Activated naive CD4-positive, alpha-beta T cell treated with anti-CD3 and anti-CD28 coated beads, Interleukin-2, amount 10 ng/mL, durations not matched to agents 7 days and 5 days (primary cell): ENCODE measurements at regions not wholly inside any gene's neighbourhood (a gene's known extent, or its start where the extent isn't known, plus 50 kb on each side); places are given as distances from the start of the nearest gene placed in this dataset.
"Not testable (repeated sequence)": the region's sequence is repeated elsewhere in the genome, so short reads cannot be mapped to it uniquely, and the experiment has no call there.

Experiments used
- CTCF ChIA-PET: fragments of 350-600 bp; sonication (Branson Sonifier 250); formaldehyde crosslinking; loops from one replicate; lab custom pipeline; 2021; ENCODE audit warnings: antibody characterized with exemption; lab: Charles Lee
- DNase-seq: peaks from one replicate; pipeline ENCODE4 v3.0.0-alpha.2; 2020
- H3K27ac Mint-ChIP-seq: one replicate; pipeline ENCODE4 v1.8.0; 2021; ENCODE audit warnings: mild to moderate bottlenecking, moderate library complexity, mixed read lengths
- H3K27me3 Mint-ChIP-seq: one replicate; pipeline ENCODE4 v1.8.0; 2021; ENCODE audit warnings: mild to moderate bottlenecking, mixed read lengths
- H3K36me3 Mint-ChIP-seq: one replicate; pipeline ENCODE4 v1.8.0; 2021; ENCODE audit warnings: mixed read lengths
- H3K4me1 Mint-ChIP-seq: one replicate; pipeline ENCODE4 v1.8.0; 2021; ENCODE audit warnings: mixed read lengths
- H3K4me3 Mint-ChIP-seq: one replicate; pipeline ENCODE4 v1.8.0; 2021; ENCODE audit warnings: mild to moderate bottlenecking, moderate library complexity, mixed read lengths
- H3K9me3 Mint-ChIP-seq: one replicate; pipeline ENCODE4 v1.8.0; 2021; ENCODE audit warnings: mixed read lengths

GRCh38 chr6:159642995-159643394 lies 50.0 kb downstream of the SOD2 start:
- DNase-seq, result no peak
- no peaks in the 10 kb centered on the region for H3K36me3 Mint-ChIP-seq
- H3K4me1 Mint-ChIP-seq, result no peaks in the 10 kb centered on the region
- H3K27ac Mint-ChIP-seq, result no peak overlapping the region
- no peaks in the 10 kb centered on the region for H3K9me3 Mint-ChIP-seq
- CTCF ChIA-PET, result interaction anchor here (0.8 kb wide), 1 partner anchor 11 kb away, joined by 3 read pairs; no protein-coding TSS in a partner anchor
- H3K4me3 Mint-ChIP-seq, result no peak overlapping the region
- no peaks in the 10 kb centered on the region for H3K27me3 Mint-ChIP-seq

DNA sequence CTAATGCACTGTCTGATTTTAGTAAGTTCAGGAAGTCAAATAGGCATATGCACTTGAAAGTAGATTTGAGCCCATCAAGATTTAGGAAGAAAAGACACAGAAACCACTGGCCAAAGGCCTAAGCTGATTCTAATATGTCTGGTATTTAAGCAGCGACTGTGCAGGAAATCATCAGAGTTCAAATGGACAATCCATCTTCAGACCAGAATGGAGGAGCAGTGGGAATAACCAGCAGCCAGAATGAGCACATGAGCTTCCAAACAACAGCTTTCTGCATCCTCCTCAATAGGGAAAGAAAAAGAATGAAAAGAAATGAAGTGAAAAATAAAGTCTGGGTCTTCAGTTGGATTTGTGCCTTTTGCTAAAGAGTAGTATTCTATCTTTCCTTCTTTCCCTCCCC lies 50.6 kb downstream of the SOD2 start:
- no peaks in the 10 kb centered on the region for H3K36me3 Mint-ChIP-seq
- CTCF ChIA-PET, result interaction anchor here (0.8 kb wide), 1 partner anchor 10 kb away, joined by 3 read pairs; no protein-coding TSS in a partner anchor
- H3K4me3 Mint-ChIP-seq, result no peak overlapping the region
- H3K9me3 Mint-ChIP-seq, result no peaks in the 10 kb centered on the region
- no peak overlapping the region for H3K27ac Mint-ChIP-seq
- H3K27me3 Mint-ChIP-seq, result no peaks in the 10 kb centered on the region
- no peaks in the 10 kb centered on the region for H3K4me1 Mint-ChIP-seq
- no peak for DNase-seq

DNA sequence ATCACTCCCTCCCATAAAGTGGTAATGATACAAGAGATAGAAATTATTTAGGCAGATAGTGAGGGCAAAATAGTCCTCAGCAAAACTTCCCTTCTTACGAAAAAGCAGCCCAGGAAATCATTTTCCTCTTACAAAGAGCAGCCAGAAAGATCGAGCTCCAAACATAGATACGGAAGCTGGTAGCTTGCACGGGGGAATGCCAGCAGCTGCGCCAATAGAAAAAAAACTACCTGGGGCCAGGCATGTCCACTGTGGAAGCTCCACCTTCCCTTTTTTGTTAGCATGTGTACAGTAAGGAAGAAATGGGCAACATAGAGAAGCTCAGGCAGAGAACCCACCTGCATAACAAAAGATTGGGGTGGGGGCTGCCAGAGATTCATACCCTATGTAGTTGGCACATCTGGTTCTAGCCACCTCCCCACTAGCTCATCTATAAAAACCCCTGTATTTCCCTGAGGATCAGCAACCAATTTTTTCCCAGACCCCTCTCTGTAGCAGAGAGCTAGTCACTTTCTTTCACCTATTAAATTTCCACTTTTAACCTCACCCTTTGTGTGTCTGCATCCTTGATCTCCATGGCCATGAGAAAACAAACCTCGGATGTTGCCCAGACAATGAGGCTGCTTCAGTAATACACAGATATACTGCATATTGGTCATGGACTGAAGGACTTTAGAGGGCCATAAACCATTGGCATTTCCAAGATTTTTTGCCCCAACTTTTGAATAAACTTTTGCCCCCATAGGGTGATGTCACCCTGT lies 52.1 kb downstream of the SOD2 start:
- no peaks in the 10 kb centered on the region for H3K36me3 Mint-ChIP-seq
- no peaks in the 10 kb centered on the region for H3K27me3 Mint-ChIP-seq
- DNase-seq, result no peak
- no peaks in the 10 kb centered on the region for H3K4me1 Mint-ChIP-seq
- H3K9me3 Mint-ChIP-seq, result no peaks in the 10 kb centered on the region
- H3K27ac Mint-ChIP-seq, result no peak overlapping the region
- H3K4me3 Mint-ChIP-seq, result no peak overlapping the region
- CTCF ChIA-PET, result interaction anchor here (1.2 kb wide), 2 partner anchors 14 to 464 kb away, joined by 3 to 5 read pairs; no protein-coding TSS in a partner anchor

DNA sequence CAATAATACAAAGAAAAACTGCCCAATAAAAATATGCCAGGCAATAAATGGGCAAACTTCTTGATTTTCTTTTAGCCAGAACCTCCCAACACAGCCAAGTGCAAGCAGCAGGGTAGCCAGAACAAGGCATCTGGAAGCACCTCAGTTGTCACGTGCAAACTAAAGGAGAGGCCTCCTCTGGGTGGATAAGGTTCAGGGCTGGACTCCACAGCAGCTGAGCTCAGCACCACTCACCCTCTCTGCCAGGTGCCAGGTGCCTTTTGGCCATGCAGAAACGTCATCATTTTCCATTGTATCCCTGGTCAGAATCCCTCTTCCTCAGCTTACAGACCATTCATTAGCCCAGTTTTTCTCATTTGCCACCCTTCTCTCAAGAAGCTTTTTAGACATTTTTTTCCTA lies 52.7 kb downstream of the SOD2 start:
- H3K36me3 Mint-ChIP-seq, result no peaks in the 10 kb centered on the region
- no peak for DNase-seq
- H3K9me3 Mint-ChIP-seq, result no peaks in the 10 kb centered on the region
- CTCF ChIA-PET, result interaction anchor here (1.2 kb wide), 2 partner anchors 14 to 463 kb away, joined by 3 to 5 read pairs; no protein-coding TSS in a partner anchor
- H3K27me3 Mint-ChIP-seq, result no peaks in the 10 kb centered on the region
- no peaks in the 10 kb centered on the region for H3K4me1 Mint-ChIP-seq
- H3K4me3 Mint-ChIP-seq, result no peak overlapping the region
- no peak overlapping the region for H3K27ac Mint-ChIP-seq

GRCh38 chr6:159639721-159640120 lies 53.3 kb downstream of the SOD2 start:
- H3K4me3 Mint-ChIP-seq, result no peak overlapping the region
- H3K9me3 Mint-ChIP-seq, result no peaks in the 10 kb centered on the region
- H3K27ac Mint-ChIP-seq, result no peak overlapping the region
- no peaks in the 10 kb centered on the region for H3K4me1 Mint-ChIP-seq
- H3K27me3 Mint-ChIP-seq, result no peaks in the 10 kb centered on the region
- no peaks in the 10 kb centered on the region for H3K36me3 Mint-ChIP-seq
- CTCF ChIA-PET, result no interaction called here
- DNase-seq, result no peak

- CTCF ChIA-PET, result interaction anchor here (1.0 to 2.4 kb wide), 2 partner anchors 9 to 22 kb away, joined by 3 to 14 read pairs; no protein-coding TSS in a partner anchor
- Mint-ChIP-seq H3K36me3 (no peaks in the 10 kb centered on the region), H3K9me3 (no peaks in the 10 kb centered on the region), H3K4me3 (no peak overlapping the region), H3K27me3 (peaks cover 8% of the 10 kb centered on the region), H3K27ac (no peak overlapping the region), H3K4me1 (no peaks in the 10 kb centered on the region)
- peak; percentile 26 for DNase-seq
Measured at GRCh38 chr6:159633196-159633595, 59.8 kb downstream of the SOD2 start.

DNA sequence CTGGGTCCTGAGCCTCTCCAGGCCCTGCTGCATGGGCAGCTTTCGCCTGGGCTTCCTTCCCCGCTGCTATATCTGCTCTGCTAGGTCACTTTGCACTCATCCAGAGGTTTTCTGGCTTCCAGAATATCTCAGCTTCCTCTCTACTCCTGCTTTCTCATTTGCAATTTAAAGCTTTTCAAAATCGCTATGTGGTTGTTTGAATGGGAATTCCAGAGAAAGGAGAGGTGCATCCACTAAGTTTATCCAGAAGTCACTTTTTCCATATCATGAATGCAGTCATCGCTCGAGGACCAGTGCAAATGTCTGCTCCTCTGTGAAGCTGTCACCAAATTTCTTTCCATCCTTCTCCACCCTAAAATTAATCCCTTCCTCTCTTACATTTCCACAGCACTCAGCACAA lies 61.2 kb downstream of the SOD2 start:
- H3K9me3 Mint-ChIP-seq, result no peaks in the 10 kb centered on the region
- CTCF ChIA-PET, result no interaction called here
- H3K36me3 Mint-ChIP-seq, result no peaks in the 10 kb centered on the region
- H3K4me3 Mint-ChIP-seq, result no peak overlapping the region
- H3K27ac Mint-ChIP-seq, result no peak overlapping the region
- H3K27me3 Mint-ChIP-seq, result peaks cover 8% of the 10 kb centered on the region
- DNase-seq, result no peak
- no peaks in the 10 kb centered on the region for H3K4me1 Mint-ChIP-seq

- no peak for DNase-seq
- no peak overlapping the region for H3K27ac Mint-ChIP-seq
- CTCF ChIA-PET, result no interaction called here
- no peaks in the 10 kb centered on the region for H3K9me3 Mint-ChIP-seq
- H3K36me3 Mint-ChIP-seq, result no peaks in the 10 kb centered on the region
- no peak overlapping the region for H3K4me3 Mint-ChIP-seq
- H3K27me3 Mint-ChIP-seq, result peaks cover 4% of the 10 kb centered on the region
- no peaks in the 10 kb centered on the region for H3K4me1 Mint-ChIP-seq
Measured at GRCh38 chr6:159627939-159628338, 65.1 kb downstream of the SOD2 start.

GRCh38 chr6:159626506-159626905 lies 66.5 kb downstream of the SOD2 start:
- not testable (repeated sequence) for H3K4me1 Mint-ChIP-seq, H3K4me3 Mint-ChIP-seq, H3K36me3 Mint-ChIP-seq, H3K27ac Mint-ChIP-seq, DNase-seq, H3K27me3 Mint-ChIP-seq, H3K9me3 Mint-ChIP-seq
- CTCF ChIA-PET, result interaction anchor here (1.6 kb wide), 1 partner anchor 14 kb away, joined by 5 read pairs; no protein-coding TSS in a partner anchor

DNA sequence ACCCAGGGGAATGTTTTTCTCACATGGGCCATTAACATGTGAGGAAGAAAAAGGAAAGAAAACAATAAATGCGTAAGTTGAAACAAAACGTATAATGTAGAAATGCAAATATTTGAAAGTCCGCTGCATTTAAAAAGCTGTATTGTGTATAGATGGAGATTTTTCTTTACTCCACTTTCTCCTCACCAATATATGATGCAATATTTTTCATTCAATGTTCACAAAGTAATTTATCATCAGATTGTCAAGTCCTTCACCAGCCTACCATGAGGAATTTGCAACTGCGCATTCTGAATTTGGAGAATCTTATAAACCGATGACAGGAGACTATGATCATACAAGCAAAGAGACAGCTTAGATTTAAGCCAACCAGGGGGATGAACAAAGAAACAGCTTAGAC lies 69.9 kb downstream of the SOD2 start:
- peaks cover 4% of the 10 kb centered on the region for H3K27me3 Mint-ChIP-seq
- H3K9me3 Mint-ChIP-seq, result no peaks in the 10 kb centered on the region
- no peaks in the 10 kb centered on the region for H3K36me3 Mint-ChIP-seq
- no peak overlapping the region for H3K4me3 Mint-ChIP-seq
- DNase-seq, result no peak
- no peaks in the 10 kb centered on the region for H3K4me1 Mint-ChIP-seq
- CTCF ChIA-PET, result interaction anchor here (0.8 to 2.4 kb wide), 2 partner anchors 13 to 32 kb away, joined by 3 to 5 read pairs; no protein-coding TSS in a partner anchor
- H3K27ac Mint-ChIP-seq, result no peak overlapping the region

- H3K27me3 Mint-ChIP-seq, result peaks cover 4% of the 10 kb centered on the region
- H3K4me1 Mint-ChIP-seq, result no peaks in the 10 kb centered on the region
- no peak overlapping the region for H3K27ac Mint-ChIP-seq
- CTCF ChIA-PET, result interaction anchor here (2.4 kb wide), 1 partner anchor 11 kb away, joined by 5 read pairs; no protein-coding TSS in a partner anchor
- no peak overlapping the region for H3K4me3 Mint-ChIP-seq
- peaks cover 13% of the 10 kb centered on the region for H3K9me3 Mint-ChIP-seq
- no peak for DNase-seq
- H3K36me3 Mint-ChIP-seq, result no peaks in the 10 kb centered on the region
Measured at GRCh38 chr6:159620947-159621346, 72.1 kb downstream of the SOD2 start.

- Mint-ChIP-seq H3K27ac (no peak overlapping the region), H3K4me3 (no peak overlapping the region), H3K36me3 (no peaks in the 10 kb centered on the region), H3K9me3 (peaks cover 23% of the 10 kb centered on the region), H3K4me1 (no peaks in the 10 kb centered on the region), H3K27me3 (peaks cover 4% of the 10 kb centered on the region)
- DNase-seq, result no peak
- CTCF ChIA-PET, result no interaction called here
Measured at GRCh38 chr6:159617444-159617843, 75.6 kb downstream of the SOD2 start.

DNA sequence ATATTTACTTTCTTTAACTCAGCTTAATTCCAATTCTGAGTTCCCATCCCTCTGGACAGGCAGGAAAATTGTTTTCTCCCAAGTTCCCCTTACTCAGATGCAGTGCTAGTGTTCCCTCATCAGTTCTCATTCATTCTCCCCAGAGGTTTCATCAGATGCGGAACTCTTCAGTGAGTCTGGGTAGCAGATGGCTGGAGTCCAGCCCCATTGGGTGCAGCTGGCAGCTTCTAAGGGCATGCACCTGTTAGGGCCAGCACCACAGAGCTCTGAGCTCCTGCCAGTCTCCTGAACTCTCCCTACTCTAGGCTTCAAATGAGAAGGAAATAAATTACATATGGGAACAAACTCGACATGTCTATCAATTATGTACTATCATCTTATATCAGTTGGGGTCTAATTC lies 76.6 kb downstream of the SOD2 start:
- H3K4me1 Mint-ChIP-seq, result no peaks in the 10 kb centered on the region
- CTCF ChIA-PET, result no interaction called here
- no peaks in the 10 kb centered on the region for H3K36me3 Mint-ChIP-seq
- no peak overlapping the region for H3K27ac Mint-ChIP-seq
- H3K9me3 Mint-ChIP-seq, result peaks cover 23% of the 10 kb centered on the region
- no peak for DNase-seq
- H3K27me3 Mint-ChIP-seq, result peaks cover 4% of the 10 kb centered on the region
- H3K4me3 Mint-ChIP-seq, result no peak overlapping the region

DNA sequence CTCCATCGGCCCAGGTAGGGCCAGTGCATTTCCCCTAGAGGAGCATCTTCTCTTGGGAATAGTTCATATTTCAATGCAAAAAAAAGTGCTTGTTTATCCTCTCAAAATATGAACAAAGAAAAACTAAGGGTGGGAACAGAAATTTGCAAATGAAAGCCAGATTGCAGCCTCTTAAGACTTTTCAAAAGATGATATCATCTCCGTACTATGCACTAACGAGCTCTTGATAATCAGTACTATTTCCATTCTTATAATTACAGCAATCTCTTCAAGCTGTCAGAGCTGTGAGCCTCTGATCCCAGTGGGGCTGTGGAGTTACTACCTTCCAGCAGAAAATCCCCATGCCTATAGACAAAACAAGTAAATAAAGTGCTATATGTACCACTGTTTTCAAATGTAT lies 77.1 kb downstream of the SOD2 start:
- H3K27me3 Mint-ChIP-seq, result peaks cover 5% of the 10 kb centered on the region
- peaks cover 23% of the 10 kb centered on the region for H3K9me3 Mint-ChIP-seq
- DNase-seq, result no peak
- H3K4me3 Mint-ChIP-seq, result no peak overlapping the region
- CTCF ChIA-PET, result no interaction called here
- H3K4me1 Mint-ChIP-seq, result no peaks in the 10 kb centered on the region
- no peaks in the 10 kb centered on the region for H3K36me3 Mint-ChIP-seq
- no peak overlapping the region for H3K27ac Mint-ChIP-seq

GRCh38 chr6:159610881-159611280 lies 82.2 kb downstream of the SOD2 start:
- H3K27ac Mint-ChIP-seq, result no peak overlapping the region
- no peak for DNase-seq
- H3K36me3 Mint-ChIP-seq, result no peaks in the 10 kb centered on the region
- H3K9me3 Mint-ChIP-seq, result peaks cover 10% of the 10 kb centered on the region
- H3K4me3 Mint-ChIP-seq, result no peak overlapping the region
- H3K4me1 Mint-ChIP-seq, result no peaks in the 10 kb centered on the region
- CTCF ChIA-PET, result interaction anchor here (0.6 to 1.7 kb wide), 2 partner anchors 11 to 43 kb away, joined by 3 to 5 read pairs; no protein-coding TSS in a partner anchor
- peaks cover 3% of the 10 kb centered on the region for H3K27me3 Mint-ChIP-seq
